D721Med (cell line): ENCODE measurements at regions not wholly inside any gene's neighbourhood (a gene's known extent, or its start where the extent isn't known, plus 50 kb on each side); places are given as distances from the start of the nearest gene placed in this dataset.

Source experiments
- DNase-seq: peaks from one replicate; pipeline ENCODE4 v3.0.0; 2011; ENCODE audit warnings: low spot score; ENCODE audit not compliant: insufficient read length
- FAIRE-seq: peaks from 2 replicates; lab custom pipeline; 2011; peaks lifted over from hg19 to GRCh38; lab: Jason Lieb, UNC
- TF ChIP-seq, protein P1 (sequence below): IDR thresholded peaks from 2 replicates; pipeline ENCODE4 v1.5.1; 2012; ENCODE audit warnings: mild to moderate bottlenecking, control low read depth; ENCODE audit not compliant: insufficient read depth; ENCODE audit errors: missing control alignments

- TF ChIP-seq, protein P1, sequence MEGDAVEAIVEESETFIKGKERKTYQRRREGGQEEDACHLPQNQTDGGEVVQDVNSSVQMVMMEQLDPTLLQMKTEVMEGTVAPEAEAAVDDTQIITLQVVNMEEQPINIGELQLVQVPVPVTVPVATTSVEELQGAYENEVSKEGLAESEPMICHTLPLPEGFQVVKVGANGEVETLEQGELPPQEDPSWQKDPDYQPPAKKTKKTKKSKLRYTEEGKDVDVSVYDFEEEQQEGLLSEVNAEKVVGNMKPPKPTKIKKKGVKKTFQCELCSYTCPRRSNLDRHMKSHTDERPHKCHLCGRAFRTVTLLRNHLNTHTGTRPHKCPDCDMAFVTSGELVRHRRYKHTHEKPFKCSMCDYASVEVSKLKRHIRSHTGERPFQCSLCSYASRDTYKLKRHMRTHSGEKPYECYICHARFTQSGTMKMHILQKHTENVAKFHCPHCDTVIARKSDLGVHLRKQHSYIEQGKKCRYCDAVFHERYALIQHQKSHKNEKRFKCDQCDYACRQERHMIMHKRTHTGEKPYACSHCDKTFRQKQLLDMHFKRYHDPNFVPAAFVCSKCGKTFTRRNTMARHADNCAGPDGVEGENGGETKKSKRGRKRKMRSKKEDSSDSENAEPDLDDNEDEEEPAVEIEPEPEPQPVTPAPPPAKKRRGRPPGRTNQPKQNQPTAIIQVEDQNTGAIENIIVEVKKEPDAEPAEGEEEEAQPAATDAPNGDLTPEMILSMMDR: no peak
- no peak for FAIRE-seq
- no peak for DNase-seq
Measured at GRCh38 chr3:174639970-174640369, 219.2 kb upstream of the NAALADL2 start.

DNA sequence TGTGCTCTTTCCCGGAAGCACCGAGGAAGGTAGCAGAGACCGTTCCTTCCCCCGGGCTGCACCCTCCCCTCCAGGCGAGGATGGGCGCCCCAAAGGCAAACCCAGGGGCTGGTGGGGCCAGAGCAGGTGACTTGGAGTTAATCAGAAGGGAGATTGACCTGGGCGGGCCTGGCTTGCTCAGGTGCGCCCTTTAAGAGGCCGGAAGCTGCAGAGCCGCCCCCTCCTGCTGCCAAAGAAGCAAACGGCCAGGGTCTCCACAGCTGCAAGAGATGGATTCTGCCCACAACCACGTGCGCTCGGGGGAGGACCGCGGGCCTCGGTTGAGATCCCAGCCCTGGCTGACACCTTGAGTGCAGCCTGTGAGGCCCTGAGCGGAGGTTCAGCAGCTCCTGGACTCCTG is 218.2 kb upstream of the NAALADL2 start:
- FAIRE-seq (no peak), DNase-seq (no peak)
- TF ChIP-seq, protein P1: no peak

GRCh38 chr3:174644287-174644686 is 214.8 kb upstream of the NAALADL2 start:
- TF ChIP-seq, protein P1: no peak

GRCh38 chr3:174651951-174652350 is 207.2 kb upstream of the NAALADL2 start:
- DNase-seq (no peak), FAIRE-seq (no peak)
- TF ChIP-seq, protein P1: no peak

More at GRCh38 chr3:174644287-174644686, 214.8 kb upstream of the NAALADL2 start:
- DNase-seq (no peak), FAIRE-seq (no peak)

- DNase-seq (no peak), FAIRE-seq (no peak)
- TF ChIP-seq, protein P1: no peak
Measured at GRCh38 chr3:174659511-174659910, 199.6 kb upstream of the NAALADL2 start.

- FAIRE-seq (no peak), DNase-seq (no peak)
- TF ChIP-seq, protein P1: no peak
Measured at GRCh38 chr3:174662653-174663052, 196.5 kb upstream of the NAALADL2 start.

DNA sequence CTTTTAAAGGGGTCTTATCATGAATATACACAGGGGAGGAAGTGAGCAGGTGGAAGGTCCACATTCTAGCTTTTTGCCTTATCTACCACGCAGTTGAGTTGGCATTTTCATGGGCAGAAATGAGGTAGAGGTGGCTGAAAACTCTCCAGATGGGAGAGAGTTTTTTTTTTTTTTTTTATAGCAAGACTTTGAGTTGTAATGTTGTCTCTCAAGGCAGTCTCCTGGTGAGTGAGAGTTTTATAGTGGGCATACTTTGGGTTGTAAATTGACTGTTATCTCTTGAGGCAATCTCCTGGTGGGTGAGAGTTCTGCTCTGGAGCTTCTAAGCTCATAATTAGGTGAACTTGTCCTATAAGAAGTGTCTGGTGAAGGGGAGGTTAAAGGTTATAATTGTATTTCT is 191.7 kb upstream of the NAALADL2 start:
- TF ChIP-seq, protein P1: no peak
- FAIRE-seq: no peak

More for the DNA sequence above, 191.7 kb upstream of the NAALADL2 start:
- DNase-seq: no peak
